ENCODE measurements at regions not wholly inside any gene's neighbourhood (a gene's known extent, or its start where the extent isn't known, plus 50 kb on each side); places are given as distances from the start of the nearest gene placed in this dataset.
"Not testable (repeated sequence)": the region's sequence is repeated elsewhere in the genome, so short reads cannot be mapped to it uniquely, and the experiment has no call there.

- DNase-seq (ENCODE audit: low read depth in 3 of 3): not testable (repeated sequence)
Observed at GRCh38 chr7:46088486-46088885, 167.4 kb upstream of the IGFBP3 start.

DNA sequence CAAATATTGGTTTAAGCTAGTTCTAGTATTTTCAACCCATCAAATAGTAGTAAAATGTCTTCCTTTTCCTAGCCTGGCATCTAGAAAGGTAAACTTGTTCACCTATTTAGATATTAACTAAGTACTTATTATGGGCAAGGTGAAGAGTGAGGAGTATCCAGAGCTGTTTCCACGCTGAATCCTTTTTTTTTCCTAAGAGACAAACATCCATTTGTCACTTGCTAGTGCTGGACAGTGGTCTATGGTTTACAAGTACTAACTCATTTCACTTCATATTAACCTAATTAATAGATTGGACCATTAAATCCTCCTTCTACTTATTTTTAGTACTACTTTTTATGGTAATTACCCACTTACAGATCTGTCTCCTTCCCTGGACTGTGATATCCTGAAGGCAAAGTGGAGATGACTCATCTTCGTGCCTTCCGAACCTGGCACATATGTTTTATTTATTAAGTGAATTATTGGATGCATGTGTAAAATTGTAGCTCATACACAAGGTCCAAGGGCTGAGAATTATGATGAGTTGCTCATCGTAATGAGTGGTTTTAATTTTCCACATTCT lies 159.6 kb upstream of the IGFBP3 start:
- no peak for DNase-seq (ENCODE audit: low read depth in 3 of 3)

- no peak for DNase-seq (ENCODE audit: low read depth in 3 of 3)
Observed at GRCh38 chr7:46079421-46079820, 158.3 kb upstream of the IGFBP3 start.

DNA sequence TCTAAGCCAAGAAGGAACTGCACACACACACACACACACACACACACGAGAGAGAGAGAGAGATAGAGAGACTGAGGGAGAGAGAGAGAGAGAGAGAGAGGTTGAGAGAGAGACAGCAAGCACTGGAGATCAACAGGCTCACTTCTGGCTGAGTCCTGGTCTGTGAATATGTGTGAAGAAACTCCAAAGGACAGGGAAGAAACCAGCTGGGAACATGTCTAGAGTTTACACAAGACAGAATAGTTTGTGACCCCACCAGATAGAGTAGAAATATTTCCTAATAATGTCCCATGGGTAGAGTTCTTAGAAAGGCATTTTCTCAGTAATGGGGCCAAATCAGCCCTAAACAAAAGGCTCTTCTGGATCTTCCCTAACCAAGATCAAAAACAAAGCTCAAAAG lies 155.5 kb upstream of the IGFBP3 start:
- no peak for DNase-seq (ENCODE audit: low read depth in 3 of 3)

DNA sequence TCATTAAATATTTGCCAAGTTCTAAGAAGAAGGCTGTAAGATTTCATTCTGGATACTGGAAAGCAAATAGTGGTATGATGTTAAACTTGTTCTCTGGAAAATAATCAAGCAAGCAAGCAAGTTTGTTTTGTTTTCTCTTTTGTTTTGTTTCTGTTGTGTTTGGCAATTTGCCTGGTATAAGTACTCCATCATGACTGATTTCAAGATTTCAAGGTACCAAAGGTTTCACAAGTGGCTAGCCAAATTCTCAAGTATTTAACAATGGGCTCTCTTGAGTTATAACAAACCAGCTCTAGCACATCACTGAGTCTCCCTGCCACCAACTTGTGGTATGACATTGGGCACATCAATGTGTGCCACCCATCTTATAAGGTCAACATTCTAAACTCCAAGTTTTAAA lies 151.7 kb upstream of the IGFBP3 start:
- no peak for DNase-seq (ENCODE audit: low read depth in 3 of 3)

GRCh38 chr7:46071601-46072000 lies 150.5 kb upstream of the IGFBP3 start:
- DNase-seq (ENCODE audit: low read depth in 3 of 3): no peak

DNA sequence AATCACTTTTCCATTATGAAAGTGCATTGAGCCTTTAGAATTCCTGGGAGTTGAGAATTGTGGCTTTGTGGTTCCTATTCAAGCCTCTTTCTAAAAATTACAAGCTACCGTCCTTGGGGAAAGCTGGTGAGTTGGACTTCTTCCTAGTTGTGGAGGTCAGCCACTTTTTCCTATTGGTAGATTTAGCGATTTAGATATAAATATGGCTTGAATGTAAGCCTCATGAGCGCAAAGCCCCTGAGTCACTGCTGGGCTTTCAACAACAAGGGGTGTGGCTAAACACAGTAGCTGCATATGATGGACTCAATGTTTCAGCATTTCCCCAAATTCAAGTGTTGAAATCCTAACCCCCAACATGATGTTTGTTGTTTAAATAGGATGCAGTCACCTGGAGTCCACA lies 150.0 kb upstream of the IGFBP3 start:
- no peak for DNase-seq (ENCODE audit: low read depth in 3 of 3)

- no peak for DNase-seq (ENCODE audit: low read depth in 3 of 3)
Observed at GRCh38 chr7:46068159-46068558, 147.1 kb upstream of the IGFBP3 start.

DNA sequence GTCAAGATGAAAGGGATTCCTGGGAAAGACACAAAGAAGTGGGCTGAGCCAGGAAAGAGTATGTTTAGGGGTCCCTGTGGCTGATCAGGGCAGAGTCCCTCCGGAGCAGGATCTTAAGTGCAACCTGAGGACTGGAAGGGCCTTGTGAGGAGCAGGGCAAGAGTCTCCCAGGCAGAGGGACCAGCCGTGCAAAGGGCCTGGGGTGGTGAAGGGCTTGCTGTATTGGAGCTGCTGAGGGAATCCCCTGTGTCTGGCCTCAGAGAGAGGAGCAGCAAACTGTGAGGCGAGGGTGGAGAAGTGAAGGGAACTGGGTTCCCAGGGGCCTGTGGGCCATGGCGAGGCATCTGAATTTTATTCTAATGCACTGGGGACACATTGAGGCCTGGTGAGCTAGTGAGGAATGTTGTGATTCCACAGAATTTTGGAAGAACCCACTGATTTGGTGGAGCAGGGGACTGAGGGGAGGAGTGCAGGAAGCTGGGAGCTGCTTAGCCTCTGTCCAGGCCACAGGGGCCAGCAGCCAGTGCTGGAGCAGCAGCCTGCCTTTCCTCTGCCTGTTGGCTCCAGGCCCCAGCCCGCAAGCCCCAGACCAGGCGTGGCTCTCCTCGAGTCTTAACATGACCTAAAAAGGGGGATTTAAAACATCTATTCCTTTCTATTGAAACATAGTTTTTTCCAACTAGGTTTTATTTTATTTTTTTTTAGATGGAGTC lies 138.4 kb upstream of the IGFBP3 start:
- no peak for DNase-seq (ENCODE audit: low read depth in 3 of 3)

GRCh38 chr7:46058086-46058823 lies 137.2 kb upstream of the IGFBP3 start:
- no peak for DNase-seq (ENCODE audit: low read depth in 3 of 3)

DNA sequence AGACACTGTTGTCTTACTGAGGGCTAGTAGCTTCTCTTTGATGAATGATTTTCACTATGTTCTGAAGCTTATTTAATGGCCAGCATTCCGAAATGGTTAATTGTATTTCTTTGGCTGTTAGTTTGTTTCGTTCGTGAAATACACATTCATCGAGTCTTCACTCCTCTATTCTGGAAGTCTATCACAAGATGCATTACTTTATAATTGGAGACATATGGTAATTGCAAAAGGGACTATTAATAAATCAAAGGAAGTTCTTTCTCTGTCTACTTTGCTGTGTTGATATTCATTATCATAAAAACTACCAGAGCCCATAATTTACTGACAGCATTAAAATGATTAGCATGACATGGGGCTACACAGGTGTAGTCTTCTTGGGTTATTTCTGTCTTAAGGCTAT lies 133.8 kb upstream of the IGFBP3 start:
- DNase-seq (ENCODE audit: low read depth in 3 of 3): no peak

- no peak for DNase-seq (ENCODE audit: low read depth in 3 of 3)
Observed at GRCh38 chr7:46054272-46054671, 133.2 kb upstream of the IGFBP3 start.

- DNase-seq (ENCODE audit: low read depth in 3 of 3): no peak
Observed at GRCh38 chr7:46047581-46047980, 126.5 kb upstream of the IGFBP3 start.

- not testable (repeated sequence) for DNase-seq (ENCODE audit: low read depth in 3 of 3)
Observed at GRCh38 chr7:46043338-46043737, 122.3 kb upstream of the IGFBP3 start.

DNA sequence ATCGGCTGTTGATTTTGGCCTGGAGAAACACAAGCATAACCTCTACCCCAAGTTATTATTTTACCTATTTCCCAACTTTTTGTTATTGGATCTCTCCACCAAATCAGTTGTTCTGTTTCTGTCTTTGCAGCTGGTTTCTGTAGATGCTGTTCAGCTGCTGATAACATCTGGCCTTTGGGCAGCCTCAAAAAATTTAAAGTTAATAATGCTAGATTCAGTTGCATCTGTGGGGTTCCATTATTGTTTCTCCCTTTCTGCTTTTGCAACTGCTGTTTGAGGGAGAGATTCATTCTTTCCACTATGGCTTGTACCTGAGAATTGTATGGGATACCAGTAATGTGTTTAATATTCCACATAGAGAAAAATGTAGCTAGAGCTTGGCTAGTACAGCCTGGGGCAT lies 118.7 kb upstream of the IGFBP3 start:
- not testable (repeated sequence) for DNase-seq (ENCODE audit: low read depth in 3 of 3)

GRCh38 chr7:46035166-46035565 lies 114.1 kb upstream of the IGFBP3 start:
- DNase-seq (ENCODE audit: low read depth in 3 of 3): no peak

- no peak for DNase-seq (ENCODE audit: low read depth in 3 of 3)
Observed at GRCh38 chr7:46034056-46034768, 113.1 kb upstream of the IGFBP3 start.

DNA sequence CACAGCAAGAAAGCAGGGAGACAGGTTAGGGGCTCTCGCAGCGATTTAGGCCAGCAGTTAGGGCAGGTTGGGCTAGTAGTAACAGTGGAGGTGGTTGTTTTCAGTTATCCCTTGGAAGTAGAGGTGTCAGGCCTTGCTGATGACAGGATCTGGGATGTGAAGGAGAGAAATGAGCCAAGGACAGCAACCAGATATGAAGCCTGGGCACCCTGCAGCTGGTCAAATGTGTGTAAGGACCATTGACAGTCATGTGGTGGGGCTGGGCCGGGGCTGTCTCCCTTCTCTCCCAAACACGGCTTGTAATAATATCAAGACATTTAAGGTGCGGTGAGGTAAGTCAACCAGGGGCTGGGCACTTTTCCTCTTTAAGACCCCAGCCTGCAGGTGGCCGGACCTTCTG lies 112.5 kb upstream of the IGFBP3 start:
- no peak for DNase-seq (ENCODE audit: low read depth in 3 of 3)

- DNase-seq (ENCODE audit: low read depth in 3 of 3): no peak
Observed at GRCh38 chr7:46032942-46033341, 111.9 kb upstream of the IGFBP3 start.

DNA sequence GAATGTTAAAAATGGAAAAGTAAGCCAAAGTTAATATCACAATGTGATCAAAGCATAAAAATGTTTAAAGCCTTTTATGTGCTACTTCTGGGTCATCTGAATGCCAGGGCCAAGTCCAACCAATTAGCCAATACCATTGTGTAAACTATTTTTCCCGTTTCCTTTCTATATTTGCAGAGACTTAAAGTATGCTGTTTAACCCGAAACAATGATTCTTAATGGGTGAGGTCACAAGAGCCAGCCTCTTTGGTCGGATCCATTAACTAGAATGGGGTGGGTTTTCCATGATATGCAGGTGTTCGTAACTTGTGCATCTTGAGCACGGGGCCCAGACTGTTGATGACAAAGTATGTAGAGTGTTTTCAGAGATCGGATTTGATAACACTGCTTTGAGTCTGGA lies 111.3 kb upstream of the IGFBP3 start:
- DNase-seq (ENCODE audit: low read depth in 3 of 3): no peak

GRCh38 chr7:46029111-46029704 lies 108.1 kb upstream of the IGFBP3 start:
- DNase-seq (ENCODE audit: low read depth in 3 of 3): no peak

DNA sequence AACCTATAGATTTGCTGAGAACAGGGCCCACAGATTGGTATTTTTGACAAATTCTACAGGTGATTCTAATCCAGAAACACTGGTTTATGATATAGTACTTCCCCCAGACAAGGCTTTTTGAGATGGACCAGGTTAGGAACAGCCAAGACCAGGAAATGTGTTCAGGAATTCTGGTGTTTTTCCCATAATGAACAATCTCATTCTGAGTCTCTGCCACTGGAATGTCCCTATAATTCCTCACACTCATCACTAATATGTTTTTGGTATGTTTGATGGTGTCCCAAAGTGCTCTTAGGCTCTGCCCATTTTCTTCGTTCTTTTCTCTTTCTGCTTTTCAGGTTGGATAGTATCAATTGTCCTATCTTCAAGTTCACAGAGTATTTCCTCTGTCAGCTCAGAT lies 107.2 kb upstream of the IGFBP3 start:
- no peak for DNase-seq (ENCODE audit: low read depth in 3 of 3)
